NCI-H526 treated with DMSO at 0.1 percent for 48 hours (cell line): ENCODE measurements at regions not wholly inside any gene's neighbourhood (a gene's known extent, or its start where the extent isn't known, plus 50 kb on each side); places are given as distances from the start of the nearest gene placed in this dataset.
"Not testable (repeated sequence)": the region's sequence is repeated elsewhere in the genome, so short reads cannot be mapped to it uniquely, and the experiment has no call there.

Experiments used
- DNase-seq: peaks from one replicate; lab custom pipeline; 2025; lab: John Stamatoyannopoulos, UW

GRCh38 chr14:104481323-104481722 lies 98.2 kb upstream of the C14orf180 start:
- DNase-seq = no peak

- DNase-seq = not testable (repeated sequence)
Measured at GRCh38 chr14:104482017-104482416, 97.5 kb upstream of the C14orf180 start.

- DNase-seq = no peak
Measured at GRCh38 chr14:104486222-104486923, 93.2 kb upstream of the C14orf180 start.

GRCh38 chr14:104494483-104494882 lies 85.1 kb upstream of the C14orf180 start:
- no peak for DNase-seq

DNA sequence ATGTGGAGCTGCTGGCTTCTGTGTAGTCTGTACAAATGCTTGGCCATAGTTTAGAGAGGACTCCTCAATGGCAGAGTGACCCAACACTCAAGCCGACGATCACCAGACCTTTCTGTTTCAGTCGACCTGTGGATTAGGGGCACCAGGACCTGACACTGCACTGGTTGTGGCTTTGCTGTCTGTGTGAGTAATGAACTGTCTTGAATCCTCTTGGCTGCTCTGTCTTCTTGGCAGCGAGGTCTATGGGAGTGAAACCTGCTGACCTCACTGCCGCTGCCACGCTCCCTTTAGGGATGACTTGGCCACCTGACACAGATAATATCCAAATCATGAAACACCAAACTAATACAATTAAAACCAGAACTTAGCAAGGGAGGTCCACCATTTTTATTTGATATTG lies 83.5 kb upstream of the C14orf180 start:
- no peak for DNase-seq

- no peak for DNase-seq
Measured at GRCh38 chr14:104499784-104500760, 79.5 kb upstream of the C14orf180 start.

- no peak for DNase-seq
Measured at GRCh38 chr14:104502060-104502459, 77.5 kb upstream of the C14orf180 start.

GRCh38 chr14:104503691-104504090 lies 75.9 kb upstream of the C14orf180 start:
- DNase-seq = no peak

GRCh38 chr14:104504172-104504735 lies 75.3 kb upstream of the C14orf180 start:
- DNase-seq = no peak

GRCh38 chr14:104505085-104506074 lies 74.2 kb upstream of the C14orf180 start:
- DNase-seq = no peak

- DNase-seq = no peak
Measured at GRCh38 chr14:104506461-104507253, 72.9 kb upstream of the C14orf180 start.

GRCh38 chr14:104507443-104507842 lies 72.1 kb upstream of the C14orf180 start:
- DNase-seq = no peak

- no peak for DNase-seq
Measured at GRCh38 chr14:104509673-104510072, 69.9 kb upstream of the C14orf180 start.

DNA sequence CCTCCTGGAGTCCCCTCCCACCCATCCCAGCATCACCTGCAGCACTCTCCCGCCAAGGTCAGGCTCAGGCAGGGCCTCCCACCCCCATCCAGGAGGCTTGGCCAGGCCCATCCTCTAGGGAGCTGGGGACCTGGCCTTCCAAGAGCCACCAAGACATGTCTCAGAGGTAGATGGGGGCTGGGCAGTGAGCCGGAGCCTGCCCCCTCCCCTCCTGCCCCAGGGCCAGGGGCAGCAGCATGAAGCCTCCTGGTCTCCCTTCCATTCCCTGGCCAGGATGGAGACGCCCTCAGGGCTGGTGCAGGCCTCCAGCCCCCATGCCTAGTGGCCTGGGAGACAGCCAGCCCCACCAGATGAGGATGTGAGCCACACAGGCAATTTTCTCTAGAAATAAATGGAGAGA lies 69.3 kb upstream of the C14orf180 start:
- no peak for DNase-seq

GRCh38 chr14:104510794-104511611 lies 68.6 kb upstream of the C14orf180 start:
- no peak for DNase-seq

- DNase-seq = no peak
Measured at GRCh38 chr14:104512061-104512460, 67.5 kb upstream of the C14orf180 start.

DNA sequence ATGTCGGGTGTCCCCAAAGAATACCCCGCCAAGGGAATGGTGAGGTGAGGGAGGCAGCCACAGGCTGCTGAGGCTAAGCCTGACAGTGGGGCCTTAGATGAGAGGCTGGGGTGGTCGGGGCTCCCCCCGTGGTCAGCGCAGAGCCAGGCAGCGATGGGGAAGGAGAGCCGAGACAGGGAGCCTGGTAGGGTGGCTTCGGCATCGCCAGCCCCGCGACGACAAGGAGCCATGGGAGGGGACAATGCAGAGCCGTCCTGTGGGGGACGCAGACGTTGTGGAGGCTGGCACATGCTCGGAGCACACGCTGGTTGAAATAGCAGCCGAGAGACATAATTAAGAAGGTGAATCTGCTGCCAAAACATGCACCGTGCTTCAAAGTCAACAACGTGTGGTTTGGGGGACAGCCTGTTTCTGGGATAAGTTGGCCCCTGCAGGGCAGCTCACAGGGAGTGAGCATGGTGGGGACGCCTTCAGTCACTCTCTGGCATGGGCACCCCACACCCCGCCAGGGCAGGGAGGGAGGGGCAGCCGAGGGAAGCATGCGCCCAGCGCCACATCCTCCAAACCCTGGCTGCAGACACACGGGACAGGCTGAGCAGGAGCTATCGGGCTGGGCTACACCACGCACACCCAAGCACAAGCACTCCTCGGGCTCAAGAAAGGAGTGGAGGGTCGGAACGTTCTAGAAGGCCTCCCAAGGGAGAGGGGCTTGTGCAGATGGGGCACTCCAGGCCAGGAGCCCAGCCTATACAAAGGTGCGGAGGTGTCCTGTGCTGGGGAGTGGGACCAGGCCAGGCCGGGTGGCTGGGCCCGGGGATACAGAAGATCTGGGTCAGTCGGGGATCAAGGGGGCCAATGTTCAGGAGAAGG lies 66.6 kb upstream of the C14orf180 start:
- DNase-seq = no peak

- DNase-seq = no peak
Measured at GRCh38 chr14:104513641-104514046, 65.9 kb upstream of the C14orf180 start.
